ENCODE measurements at regions not wholly inside any gene's neighbourhood (a gene's known extent, or its start where the extent isn't known, plus 50 kb on each side); places are given as distances from the start of the nearest gene placed in this dataset.

- no peak for DNase-seq
Measured at GRCh38 chr12:38141239-38141638, 175.3 kb upstream of the ALG10B start.

GRCh38 chr12:38141861-38142260, 174.7 kb upstream of the ALG10B start:
- DNase-seq: no peak

GRCh38 chr12:38142974-38143373, 173.6 kb upstream of the ALG10B start:
- no peak for DNase-seq

GRCh38 chr12:38144049-38144448, 172.5 kb upstream of the ALG10B start:
- no peak for DNase-seq

GRCh38 chr12:38144601-38145436, 171.8 kb upstream of the ALG10B start:
- DNase-seq: no peak

- no peak for DNase-seq
Measured at GRCh38 chr12:38149395-38150073, 167.0 kb upstream of the ALG10B start.

GRCh38 chr12:38151991-38152700, 164.4 kb upstream of the ALG10B start:
- DNase-seq: no peak

GRCh38 chr12:38152816-38153736, 163.5 kb upstream of the ALG10B start:
- no peak for DNase-seq

- DNase-seq: no peak
Measured at GRCh38 chr12:38153737-38154061, 162.9 kb upstream of the ALG10B start.

- no peak for DNase-seq
Measured at GRCh38 chr12:38154096-38155019, 162.2 kb upstream of the ALG10B start.

- no peak for DNase-seq
Measured at GRCh38 chr12:38155020-38155395, 161.6 kb upstream of the ALG10B start.

GRCh38 chr12:38155526-38156496, 160.8 kb upstream of the ALG10B start:
- DNase-seq: no peak

- no peak for DNase-seq
Measured at GRCh38 chr12:38156497-38157245, 159.9 kb upstream of the ALG10B start.

- no peak for DNase-seq
Measured at GRCh38 chr12:38157274-38157932, 159.2 kb upstream of the ALG10B start.

GRCh38 chr12:38157933-38158401, 158.6 kb upstream of the ALG10B start:
- no peak for DNase-seq

- DNase-seq: no peak
Measured at GRCh38 chr12:38158428-38159091, 158.0 kb upstream of the ALG10B start.

- DNase-seq: no peak
Measured at GRCh38 chr12:38159092-38159551, 157.5 kb upstream of the ALG10B start.
